GM23248 (cell line): ENCODE measurements at regions not wholly inside any gene's neighbourhood (a gene's known extent, or its start where the extent isn't known, plus 50 kb on each side); places are given as distances from the start of the nearest gene placed in this dataset.

ENCODE experiments used
- EZH2 ChIP-seq: fragments of 200-600 bp; sonication (generic); IDR thresholded peaks from 2 replicates; pipeline ENCODE4 v1.6.1; 2018; ENCODE audit warnings: antibody characterized with exemption, mild to moderate bottlenecking; ENCODE audit not compliant: insufficient read depth, poor library complexity, severe bottlenecking
- EZH2phosphoT487 ChIP-seq: fragments of 200-600 bp; sonication (generic); IDR thresholded peaks from 2 replicates; pipeline ENCODE4 v1.6.1; 2018; ENCODE audit warnings: antibody characterized with exemption, moderate library complexity, mild to moderate bottlenecking, low read depth; ENCODE audit not compliant: insufficient read depth

GRCh38 chr11:13169709-13170108 lies 107.9 kb upstream of the BMAL1 start:
- TF ChIP-seq EZH2phosphoT487 (no peak), EZH2 (no peak)
